ENCODE measurements at regions not wholly inside any gene's neighbourhood (a gene's known extent, or its start where the extent isn't known, plus 50 kb on each side); places are given as distances from the start of the nearest gene placed in this dataset.

- no peak for TF ChIP-seq CTCF (IDR thresholded peaks at IDR 0.05; ENCODE audit: insufficient read depth, low read depth, low read length)
- no peak for TF ChIP-seq EZH2 (IDR thresholded peaks at IDR 0.05; ENCODE audit: insufficient read depth, low read length)
Measured at GRCh38 chr5:4699592-4699991, 440.5 kb upstream of the ADAMTS16 start.
